ENCODE measurements at regions not wholly inside any gene's neighbourhood (a gene's known extent, or its start where the extent isn't known, plus 50 kb on each side); places are given as distances from the start of the nearest gene placed in this dataset.

GRCh38 chr4:84164201-84164600, 334.9 kb downstream of the NKX6-1 start:
- ChIA-PET POLR2A (ENCODE audit: low non-redundant PET) (no interaction called here), CTCF (no interaction called here)
- DNase-seq (ENCODE audit: low spot score): no peak
- TF ChIP-seq CTCF (conservative IDR thresholded peaks at IDR 0.05; ENCODE audit: low read depth, low read length) (no peak), EZH2 (IDR thresholded peaks at IDR 0.05; ENCODE audit: borderline replicate concordance, low read depth, low read length, poor library complexity, severe bottlenecking) (no peak)
- H3K9me3 ChIP-seq (ENCODE audit: low read depth, low read length, poor library complexity, severe bottlenecking): no peaks in the 10 kb centered on the region
- H3K36me3 ChIP-seq (ENCODE audit: insufficient read depth, low read length, poor library complexity, severe bottlenecking): no peaks in the 10 kb centered on the region
- H3K27me3 ChIP-seq (replicated peaks; ENCODE audit: insufficient read depth, low read depth, low read length, poor library complexity): no peaks in the 10 kb centered on the region
- no peaks in the 10 kb centered on the region for H3K4me1 ChIP-seq (ENCODE audit: insufficient read depth, low read length, poor library complexity, severe bottlenecking)
- no peak overlapping the region for H3K27ac ChIP-seq (ENCODE audit: low read depth, low read length, poor library complexity, severe bottlenecking)
- BruUV-seq (replicated peaks): no TSS peak
- H3K4me3 ChIP-seq (ENCODE audit: low read depth, low read length, poor library complexity, severe bottlenecking): no peak overlapping the region
- intact Hi-C loops (cut with micrococcal nuclease; ENCODE audit: unreplicated experiment): no loop called here

DNA sequence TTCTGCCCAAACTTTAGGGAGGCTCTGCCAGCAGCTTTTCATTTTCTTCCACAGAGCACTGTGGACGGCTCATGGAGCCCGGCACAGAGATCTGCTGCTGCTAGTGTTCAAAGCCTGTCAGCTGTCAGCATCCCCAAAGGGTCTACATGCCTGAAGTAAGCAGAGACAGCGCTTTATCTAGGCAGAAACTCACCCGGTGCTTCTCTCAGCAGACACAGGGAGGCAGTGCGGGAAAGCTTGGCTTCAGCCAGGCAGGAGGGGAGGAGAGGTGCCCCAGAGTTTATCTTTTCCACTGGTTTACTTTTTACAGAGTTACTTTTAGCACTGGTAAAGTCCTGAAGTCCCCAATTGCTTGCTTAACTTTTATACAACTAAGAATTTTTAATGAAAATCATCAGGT, 339.3 kb downstream of the NKX6-1 start:
- peak; percentile 8 for DNase-seq (ENCODE audit: low spot score)
- no peaks in the 10 kb centered on the region for H3K4me1 ChIP-seq (ENCODE audit: insufficient read depth, low read length, poor library complexity, severe bottlenecking)
- CTCF ChIA-PET: no interaction called here
- no peak overlapping the region for H3K27ac ChIP-seq (ENCODE audit: low read depth, low read length, poor library complexity, severe bottlenecking)
- H3K9me3 ChIP-seq (ENCODE audit: low read depth, low read length, poor library complexity, severe bottlenecking): no peaks in the 10 kb centered on the region
- no peak for TF ChIP-seq EZH2 (IDR thresholded peaks at IDR 0.05; ENCODE audit: borderline replicate concordance, low read depth, low read length, poor library complexity, severe bottlenecking)
- 0 out of 2 replicates have a peak, but pooled peaks have one; percentile 31 for TF ChIP-seq CTCF (conservative IDR thresholded peaks at IDR 0.05; ENCODE audit: low read depth, low read length)
- H3K36me3 ChIP-seq (ENCODE audit: insufficient read depth, low read length, poor library complexity, severe bottlenecking): no peaks in the 10 kb centered on the region
- POLR2A ChIA-PET (ENCODE audit: low non-redundant PET): no interaction called here
- no TSS peak for BruUV-seq (replicated peaks)
- no peaks in the 10 kb centered on the region for H3K27me3 ChIP-seq (replicated peaks; ENCODE audit: insufficient read depth, low read depth, low read length, poor library complexity)
- H3K4me3 ChIP-seq (ENCODE audit: low read depth, low read length, poor library complexity, severe bottlenecking): no peak overlapping the region
- intact Hi-C loops (cut with micrococcal nuclease; ENCODE audit: unreplicated experiment): no loop called here

- no peak for TF ChIP-seq CTCF (conservative IDR thresholded peaks at IDR 0.05; ENCODE audit: low read depth, low read length)
- TF ChIP-seq EZH2 (IDR thresholded peaks at IDR 0.05; ENCODE audit: borderline replicate concordance, low read depth, low read length, poor library complexity, severe bottlenecking): no peak
- Histone ChIP-seq H3K27me3 (replicated peaks; ENCODE audit: insufficient read depth, low read depth, low read length, poor library complexity) (no peaks in the 10 kb centered on the region), H3K27ac (ENCODE audit: low read depth, low read length, poor library complexity, severe bottlenecking) (no peak overlapping the region), H3K36me3 (ENCODE audit: insufficient read depth, low read length, poor library complexity, severe bottlenecking) (no peaks in the 10 kb centered on the region), H3K9me3 (ENCODE audit: low read depth, low read length, poor library complexity, severe bottlenecking) (no peaks in the 10 kb centered on the region), H3K4me3 (ENCODE audit: low read depth, low read length, poor library complexity, severe bottlenecking) (no peak overlapping the region), H3K4me1 (ENCODE audit: insufficient read depth, low read length, poor library complexity, severe bottlenecking) (no peaks in the 10 kb centered on the region)
- CTCF ChIA-PET: no interaction called here
- POLR2A ChIA-PET (ENCODE audit: low non-redundant PET): no interaction called here
- BruUV-seq (replicated peaks): no TSS peak
- intact Hi-C loops (cut with micrococcal nuclease; ENCODE audit: unreplicated experiment): no loop called here
- DNase-seq (ENCODE audit: low spot score): no peak
Measured at GRCh38 chr4:84158670-84159069, 340.4 kb downstream of the NKX6-1 start.
